ENCODE measurements at regions not wholly inside any gene's neighbourhood (a gene's known extent, or its start where the extent isn't known, plus 50 kb on each side); places are given as distances from the start of the nearest gene placed in this dataset.
"Not testable (repeated sequence)": the region's sequence is repeated elsewhere in the genome, so short reads cannot be mapped to it uniquely, and the experiment has no call there.

- peak overlapping the region; percentile 80 for H3K27ac ChIP-seq (ENCODE audit: poor library complexity, severe bottlenecking)
- H3K4me3 ChIP-seq (ENCODE audit: severe bottlenecking), result no peak overlapping the region
- DNase-seq (ENCODE audit: low spot score) (no peak), ATAC-seq (ENCODE audit: low read depth) (no peak)
- peaks cover 49% of the 10 kb centered on the region for H3K4me1 ChIP-seq (ENCODE audit: insufficient read depth, poor library complexity, severe bottlenecking)
- H3K9me3 ChIP-seq (ENCODE audit: severe bottlenecking), result no peaks in the 10 kb centered on the region
- TF ChIP-seq, protein P1, sequence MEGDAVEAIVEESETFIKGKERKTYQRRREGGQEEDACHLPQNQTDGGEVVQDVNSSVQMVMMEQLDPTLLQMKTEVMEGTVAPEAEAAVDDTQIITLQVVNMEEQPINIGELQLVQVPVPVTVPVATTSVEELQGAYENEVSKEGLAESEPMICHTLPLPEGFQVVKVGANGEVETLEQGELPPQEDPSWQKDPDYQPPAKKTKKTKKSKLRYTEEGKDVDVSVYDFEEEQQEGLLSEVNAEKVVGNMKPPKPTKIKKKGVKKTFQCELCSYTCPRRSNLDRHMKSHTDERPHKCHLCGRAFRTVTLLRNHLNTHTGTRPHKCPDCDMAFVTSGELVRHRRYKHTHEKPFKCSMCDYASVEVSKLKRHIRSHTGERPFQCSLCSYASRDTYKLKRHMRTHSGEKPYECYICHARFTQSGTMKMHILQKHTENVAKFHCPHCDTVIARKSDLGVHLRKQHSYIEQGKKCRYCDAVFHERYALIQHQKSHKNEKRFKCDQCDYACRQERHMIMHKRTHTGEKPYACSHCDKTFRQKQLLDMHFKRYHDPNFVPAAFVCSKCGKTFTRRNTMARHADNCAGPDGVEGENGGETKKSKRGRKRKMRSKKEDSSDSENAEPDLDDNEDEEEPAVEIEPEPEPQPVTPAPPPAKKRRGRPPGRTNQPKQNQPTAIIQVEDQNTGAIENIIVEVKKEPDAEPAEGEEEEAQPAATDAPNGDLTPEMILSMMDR (IDR thresholded peaks at IDR 0.05; ENCODE audit: poor library complexity, severe bottlenecking), result no peak
- H3K36me3 ChIP-seq (ENCODE audit: low read depth), result no peaks in the 10 kb centered on the region
- H3K27me3 ChIP-seq (ENCODE audit: insufficient read depth, poor library complexity, severe bottlenecking), result no peaks in the 10 kb centered on the region
These were observed 107.4 kb downstream of the KLF5 start for GRCh38 chr13:73166204-73166603.

- TF ChIP-seq, protein P1 (IDR thresholded peaks at IDR 0.05; ENCODE audit: poor library complexity, severe bottlenecking), result no peak
- H3K4me1 ChIP-seq (ENCODE audit: insufficient read depth, poor library complexity, severe bottlenecking), result peaks cover 31% of the 10 kb centered on the region
- H3K9me3 ChIP-seq (ENCODE audit: severe bottlenecking), result no peaks in the 10 kb centered on the region
- DNase-seq (ENCODE audit: low spot score), result no peak
- H3K36me3 ChIP-seq (ENCODE audit: low read depth), result no peaks in the 10 kb centered on the region
- H3K27me3 ChIP-seq (ENCODE audit: insufficient read depth, poor library complexity, severe bottlenecking), result no peaks in the 10 kb centered on the region
- H3K27ac ChIP-seq (ENCODE audit: poor library complexity, severe bottlenecking), result no peak overlapping the region
- peak; percentile 48; the same call in 2 of the 3 replicates for ATAC-seq (ENCODE audit: low read depth)
- no peak overlapping the region for H3K4me3 ChIP-seq (ENCODE audit: severe bottlenecking)
These were observed 104.4 kb downstream of the KLF5 start for GRCh38 chr13:73162912-73163911.

- not testable (repeated sequence) for H3K4me3 ChIP-seq (ENCODE audit: severe bottlenecking); DNase-seq (ENCODE audit: low spot score); H3K36me3 ChIP-seq (ENCODE audit: low read depth); ATAC-seq (ENCODE audit: low read depth); H3K27ac ChIP-seq (ENCODE audit: poor library complexity, severe bottlenecking); H3K27me3 ChIP-seq (ENCODE audit: insufficient read depth, poor library complexity, severe bottlenecking); H3K9me3 ChIP-seq (ENCODE audit: severe bottlenecking)
- peaks cover 15% of the 10 kb centered on the region for H3K4me1 ChIP-seq (ENCODE audit: insufficient read depth, poor library complexity, severe bottlenecking)
These were observed 101.7 kb downstream of the KLF5 start for GRCh38 chr13:73160371-73161031.

GRCh38 chr13:73158851-73159250 lies 100.0 kb downstream of the KLF5 start:
- no peak for DNase-seq (ENCODE audit: low spot score)
- H3K4me3 ChIP-seq (ENCODE audit: severe bottlenecking), result no peak overlapping the region
- peaks cover 15% of the 10 kb centered on the region for H3K4me1 ChIP-seq (ENCODE audit: insufficient read depth, poor library complexity, severe bottlenecking)
- TF ChIP-seq, protein P1 (IDR thresholded peaks at IDR 0.05; ENCODE audit: poor library complexity, severe bottlenecking), result no peak
- H3K9me3 ChIP-seq (ENCODE audit: severe bottlenecking), result no peaks in the 10 kb centered on the region
- no peaks in the 10 kb centered on the region for H3K27me3 ChIP-seq (ENCODE audit: insufficient read depth, poor library complexity, severe bottlenecking)
- peak; percentile 59; the same call in 2 of the 3 replicates for ATAC-seq (ENCODE audit: low read depth)
- H3K27ac ChIP-seq (ENCODE audit: poor library complexity, severe bottlenecking), result peak overlapping the region; percentile 60
- H3K36me3 ChIP-seq (ENCODE audit: low read depth), result no peaks in the 10 kb centered on the region

- H3K9me3 ChIP-seq (ENCODE audit: severe bottlenecking), result no peaks in the 10 kb centered on the region
- H3K36me3 ChIP-seq (ENCODE audit: low read depth), result no peaks in the 10 kb centered on the region
- H3K27ac ChIP-seq (ENCODE audit: poor library complexity, severe bottlenecking), result no peak overlapping the region
- H3K27me3 ChIP-seq (ENCODE audit: insufficient read depth, poor library complexity, severe bottlenecking), result no peaks in the 10 kb centered on the region
- H3K4me3 ChIP-seq (ENCODE audit: severe bottlenecking), result no peak overlapping the region
- TF ChIP-seq, protein P1 (IDR thresholded peaks at IDR 0.05; ENCODE audit: poor library complexity, severe bottlenecking), result no peak
- H3K4me1 ChIP-seq (ENCODE audit: insufficient read depth, poor library complexity, severe bottlenecking), result peaks cover 5% of the 10 kb centered on the region
- DNase-seq (ENCODE audit: low spot score) (no peak), ATAC-seq (ENCODE audit: low read depth) (no peak)
These were observed 98.2 kb downstream of the KLF5 start for GRCh38 chr13:73157031-73157430.
